ENCODE measurements at regions not wholly inside any gene's neighbourhood (a gene's known extent, or its start where the extent isn't known, plus 50 kb on each side); places are given as distances from the start of the nearest gene placed in this dataset.

- TF ChIP-seq CTCF (IDR thresholded peaks at IDR 0.05) (no peak), REST (IDR thresholded peaks at IDR 0.05; ENCODE audit: low read depth, low read length) (no peak)
These were observed 325.9 kb upstream of the SMIM30 start for GRCh38 chr7:113444261-113444660.
